ENCODE measurements at regions not wholly inside any gene's neighbourhood (a gene's known extent, or its start where the extent isn't known, plus 50 kb on each side); places are given as distances from the start of the nearest gene placed in this dataset.

DNA sequence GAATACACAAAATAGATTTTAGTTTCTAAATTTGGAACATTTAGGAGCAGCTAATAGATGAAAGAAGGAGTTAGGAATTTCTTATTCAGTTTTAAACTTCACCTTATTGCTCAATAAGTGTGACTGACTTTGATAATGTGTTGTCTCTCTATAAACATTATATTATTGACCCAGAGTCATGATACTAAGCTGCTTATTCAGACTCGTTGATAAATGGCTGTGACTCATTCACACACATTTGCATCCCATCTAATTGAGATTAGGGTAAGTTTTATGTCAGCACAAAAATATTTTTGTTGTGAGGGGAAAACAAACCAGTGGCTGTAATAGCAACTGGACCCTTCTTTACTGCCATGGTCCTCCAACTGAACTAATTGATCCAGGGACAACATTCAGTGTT is 137.6 kb downstream of the GOLIM4 start:
- no peak for DNase-seq (ENCODE audit: low spot score)

- no peak for DNase-seq (ENCODE audit: low spot score)
These were observed 142.8 kb downstream of the GOLIM4 start for GRCh38 chr3:167952969-167953368.

DNA sequence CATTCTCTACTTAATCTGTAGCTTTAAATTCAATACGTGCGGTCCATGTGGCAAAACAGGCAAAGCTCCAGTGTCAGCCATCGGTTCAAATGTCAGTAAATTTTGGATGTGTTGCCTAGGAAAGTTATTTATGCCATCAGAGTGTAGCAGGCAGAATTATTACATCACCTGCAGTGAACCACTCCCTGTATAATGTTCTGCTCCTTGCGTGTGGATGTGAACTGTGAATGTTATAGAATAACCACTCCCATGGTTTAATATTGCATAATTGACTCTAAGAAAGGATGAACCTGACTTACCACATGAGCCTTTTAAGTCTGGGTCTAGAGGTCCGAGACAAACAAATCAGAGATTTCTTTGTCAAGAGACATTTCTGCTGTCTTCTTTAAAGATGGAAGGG is 145.5 kb downstream of the GOLIM4 start:
- no peak for DNase-seq (ENCODE audit: low spot score)

DNA sequence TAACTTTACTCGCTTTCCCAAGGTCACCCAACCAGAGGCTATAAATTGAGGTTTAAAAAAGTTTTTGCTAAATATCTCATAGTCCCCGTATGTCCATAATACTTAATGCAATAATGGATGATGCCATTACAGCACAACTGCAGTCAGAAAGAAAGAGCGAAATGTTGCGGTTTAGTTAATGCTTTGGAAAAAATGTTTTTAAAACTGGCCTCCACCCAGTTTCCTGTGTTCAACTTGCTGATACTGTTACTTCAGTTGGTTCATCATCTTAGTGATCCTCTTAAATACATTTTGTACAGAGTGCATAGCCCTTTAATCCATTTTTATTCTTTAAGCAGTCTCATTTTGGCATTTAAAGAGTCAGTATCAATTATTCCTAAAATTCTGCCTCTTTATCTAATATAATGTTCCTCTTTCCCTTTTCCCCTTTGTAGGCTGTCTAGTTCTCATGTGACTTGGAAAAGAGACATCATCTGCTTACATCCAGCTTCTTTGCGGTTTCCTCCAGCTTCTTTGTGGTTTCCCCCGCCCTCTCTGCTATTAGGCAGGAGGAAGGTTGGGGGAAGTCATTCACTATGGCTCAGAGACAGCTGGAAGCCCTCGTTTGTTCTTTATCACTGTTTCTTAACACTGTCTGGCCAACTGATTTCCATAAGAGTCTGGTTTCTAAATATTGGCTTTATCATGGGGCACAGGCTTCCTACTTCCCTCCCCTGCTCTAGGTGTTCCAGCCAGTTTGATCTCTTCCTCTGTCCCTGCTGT is 154.3 kb downstream of the GOLIM4 start:
- DNase-seq (ENCODE audit: low spot score): no peak

GRCh38 chr3:167940241-167940640 is 155.5 kb downstream of the GOLIM4 start:
- DNase-seq (ENCODE audit: low spot score): no peak

DNA sequence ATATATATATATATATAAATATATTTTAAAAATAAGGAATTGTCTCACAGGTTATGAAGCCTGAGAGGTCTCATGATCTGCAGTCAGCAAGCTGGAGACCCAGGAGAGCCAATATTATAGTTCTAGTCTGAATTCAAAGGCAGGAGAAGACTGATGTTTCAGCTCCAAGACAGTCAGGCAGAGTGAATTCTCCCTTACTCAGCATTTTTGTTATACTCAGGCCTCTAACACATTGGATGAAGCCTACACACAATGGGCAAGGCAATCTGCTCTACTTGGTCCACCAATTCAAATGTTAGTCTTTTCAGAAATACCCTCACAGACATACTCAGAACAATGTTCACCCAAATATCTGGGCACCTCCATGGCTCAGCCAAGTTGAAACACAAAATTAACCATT is 157.2 kb downstream of the GOLIM4 start:
- DNase-seq (ENCODE audit: low spot score): no peak

GRCh38 chr3:167936019-167936418 is 159.7 kb downstream of the GOLIM4 start:
- DNase-seq (ENCODE audit: low spot score): no peak

- no peak for DNase-seq (ENCODE audit: low spot score)
These were observed 165.3 kb downstream of the GOLIM4 start for GRCh38 chr3:167930453-167930852.

DNA sequence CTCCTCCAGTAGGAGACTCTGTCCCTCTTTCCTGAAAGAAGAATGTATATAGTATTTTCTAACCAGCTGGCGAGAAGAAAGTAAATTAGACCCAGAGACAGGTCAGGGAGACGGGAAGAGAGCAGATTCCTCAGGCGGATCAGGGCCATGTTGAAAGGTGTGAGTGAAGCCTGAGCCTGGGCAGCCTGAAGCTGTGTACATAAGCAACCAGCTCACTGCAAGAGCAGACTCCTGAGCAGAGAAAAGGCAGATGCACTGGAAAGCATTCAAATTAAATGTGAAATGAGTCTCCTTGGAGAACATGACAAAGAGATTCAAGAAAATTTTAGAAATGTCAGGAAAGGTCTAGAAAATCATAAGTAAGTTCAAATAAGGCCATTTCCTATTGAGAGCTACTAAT is 165.8 kb downstream of the GOLIM4 start:
- no peak for DNase-seq (ENCODE audit: low spot score)

- no peak for DNase-seq (ENCODE audit: low spot score)
These were observed 167.3 kb downstream of the GOLIM4 start for GRCh38 chr3:167928381-167928780.

GRCh38 chr3:167920747-167921146 is 175.0 kb downstream of the GOLIM4 start:
- no peak for DNase-seq (ENCODE audit: low spot score)

DNA sequence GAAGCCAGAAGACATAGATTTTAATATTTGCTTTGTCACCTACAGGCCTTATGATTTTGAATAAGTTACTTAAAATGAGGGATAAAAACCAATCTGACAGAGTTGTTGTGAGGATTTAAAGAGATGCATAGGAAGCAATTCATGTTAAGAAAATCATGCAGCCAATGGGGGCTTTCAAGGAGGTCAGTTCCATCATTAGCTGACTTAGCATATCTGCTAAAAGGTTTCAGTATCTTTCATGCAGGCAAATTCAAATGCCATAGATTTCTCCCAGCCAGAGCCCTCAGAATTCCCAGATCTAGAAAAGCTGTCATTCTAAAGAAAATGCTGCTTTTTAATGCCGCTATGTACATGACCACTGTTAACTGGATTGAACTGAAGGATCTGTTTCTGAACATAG is 176.1 kb downstream of the GOLIM4 start:
- DNase-seq (ENCODE audit: low spot score): no peak

- no peak for DNase-seq (ENCODE audit: low spot score)
These were observed 177.0 kb downstream of the GOLIM4 start for GRCh38 chr3:167918686-167919085.

DNA sequence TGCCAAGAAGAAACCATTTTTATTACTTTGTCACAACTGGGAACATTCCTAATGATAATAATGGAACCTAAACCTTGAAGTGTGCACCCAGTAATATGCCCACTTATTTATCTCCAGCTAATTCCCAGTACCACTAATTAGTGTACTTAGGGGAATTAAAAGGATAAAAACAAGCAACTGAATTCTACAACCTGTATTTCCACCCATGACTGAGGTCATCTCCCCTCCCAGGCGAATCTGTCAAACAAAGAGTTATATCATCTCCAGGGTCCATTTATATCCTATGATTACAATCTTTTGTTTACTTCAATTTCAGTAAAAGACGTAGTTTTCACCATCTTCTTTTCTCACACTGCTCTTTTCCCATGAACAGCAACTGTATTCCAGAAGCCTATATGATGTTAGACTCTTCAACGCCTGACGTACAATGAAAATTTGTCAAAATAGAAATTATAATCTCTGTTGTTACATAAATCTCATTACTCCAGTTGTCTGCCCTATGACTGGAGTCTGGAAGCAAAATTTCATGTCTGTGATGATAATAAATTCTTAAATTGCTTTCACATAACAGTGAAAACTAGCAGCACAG is 177.6 kb downstream of the GOLIM4 start:
- DNase-seq (ENCODE audit: low spot score): no peak

GRCh38 chr3:167913219-167913835 is 177.8 kb downstream of the SERPINI1 start:
- no peak for DNase-seq (ENCODE audit: low spot score)

- DNase-seq (ENCODE audit: low spot score): no peak
These were observed 174.4 kb downstream of the SERPINI1 start for GRCh38 chr3:167909952-167910351.

DNA sequence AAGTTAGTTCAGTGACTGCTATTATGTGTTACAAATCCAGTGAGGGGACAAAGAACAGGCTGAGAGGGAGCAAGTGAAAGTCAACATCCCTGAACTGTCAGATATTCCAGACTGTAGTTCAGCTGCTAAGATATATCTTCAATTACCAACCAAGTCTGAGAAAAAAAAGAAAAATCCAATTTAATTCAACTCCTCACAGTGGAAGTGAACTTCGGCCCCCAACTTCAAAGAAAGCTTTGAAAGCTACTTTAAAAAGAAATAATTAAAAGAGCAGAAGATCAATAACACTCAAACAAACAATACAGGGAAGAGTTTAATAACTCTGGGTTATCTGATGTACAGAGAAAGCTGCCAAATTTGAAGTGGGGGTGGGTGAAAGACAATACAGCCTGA is 174.0 kb downstream of the SERPINI1 start:
- DNase-seq (ENCODE audit: low spot score): no peak

- no peak for DNase-seq (ENCODE audit: low spot score)
These were observed 173.4 kb downstream of the SERPINI1 start for GRCh38 chr3:167908746-167909503.

DNA sequence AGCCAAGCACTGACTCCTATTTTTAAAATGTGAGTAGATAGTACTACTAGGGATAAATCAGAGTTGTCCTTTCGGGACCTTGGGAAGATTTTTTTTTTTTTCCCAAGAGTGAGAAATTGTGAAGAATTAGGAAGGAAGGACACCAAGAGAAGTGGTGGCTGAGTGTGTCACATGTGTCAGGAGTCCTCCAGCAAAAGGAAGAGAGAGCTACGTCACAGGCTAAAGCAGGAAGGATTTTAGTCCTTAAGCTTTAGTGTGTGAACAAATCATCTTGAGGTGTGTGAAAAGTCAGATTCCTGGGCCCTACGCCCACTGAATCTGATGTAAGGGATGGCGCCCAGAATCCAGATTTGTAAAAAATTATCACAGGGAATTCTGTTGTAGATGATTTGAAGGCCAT is 172.7 kb downstream of the SERPINI1 start:
- DNase-seq (ENCODE audit: low spot score): no peak

DNA sequence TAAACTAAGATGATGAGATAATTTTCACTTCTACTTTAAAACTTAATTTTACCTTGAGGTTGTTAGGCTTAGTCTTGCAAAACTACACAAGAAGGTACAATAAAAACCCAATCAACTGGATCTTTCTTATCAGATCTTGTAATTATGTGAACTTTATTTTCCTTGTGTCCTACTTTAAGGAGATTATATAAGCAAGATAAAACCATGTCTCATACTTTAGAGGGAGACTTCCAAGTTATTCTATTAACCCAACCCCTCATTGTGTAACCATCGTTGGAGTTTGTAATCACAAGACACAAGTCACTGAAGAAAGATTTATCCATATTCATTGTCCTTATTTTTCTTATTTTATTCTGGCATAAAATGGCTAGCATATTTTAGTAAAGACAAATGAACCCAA is 165.6 kb downstream of the SERPINI1 start:
- DNase-seq (ENCODE audit: low spot score): no peak

- DNase-seq (ENCODE audit: low spot score): no peak
These were observed 163.6 kb downstream of the SERPINI1 start for GRCh38 chr3:167899093-167899492.

- DNase-seq (ENCODE audit: low spot score): no peak
These were observed 162.6 kb downstream of the SERPINI1 start for GRCh38 chr3:167898091-167898490.

DNA sequence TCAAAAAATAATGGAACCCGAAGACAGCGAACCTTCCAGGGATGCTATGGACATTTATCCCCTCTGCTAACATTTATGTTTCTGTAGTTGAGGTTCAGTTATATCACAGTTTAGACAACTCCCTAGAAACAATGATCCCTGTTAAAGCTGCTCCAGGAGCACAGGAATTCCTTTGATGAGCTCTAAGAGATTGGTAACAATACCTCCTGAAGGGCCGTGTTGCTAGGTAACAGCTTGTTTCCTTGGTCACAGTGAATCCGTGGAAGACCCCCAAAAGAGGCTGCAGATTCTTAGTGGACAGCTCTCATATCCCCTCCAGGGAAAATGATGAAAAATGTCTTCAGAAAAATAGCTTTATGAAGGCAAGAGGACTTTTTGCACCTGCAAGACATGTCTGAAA is 160.2 kb downstream of the SERPINI1 start:
- DNase-seq (ENCODE audit: low spot score): no peak
